Hepatocyte (in vitro differentiated cells): ENCODE measurements at regions not wholly inside any gene's neighbourhood (a gene's known extent, or its start where the extent isn't known, plus 50 kb on each side); places are given as distances from the start of the nearest gene placed in this dataset.

ENCODE experiments used
- DNase-seq: peaks from one replicate; pipeline ENCODE4 v3.0.0-alpha.2; 2016; ENCODE audit warnings: low spot score
- H2AFZ ChIP-seq: fragments of 200-600 bp; sonication (generic); 2 replicates; pipeline ENCODE4 v1.6.0; 2016; ENCODE audit warnings: antibody characterized with exemption, mild to moderate bottlenecking
- H3K27ac ChIP-seq: fragments of 200-600 bp; sonication (generic); 2 replicates; pipeline ENCODE4 v1.5.1; 2016; ENCODE audit warnings: mild to moderate bottlenecking
- H3K27me3 ChIP-seq: fragments of 200-600 bp; sonication (generic); 2 replicates; pipeline ENCODE4 v1.6.1; 2016
- H3K36me3 ChIP-seq: fragments of 200-600 bp; sonication (generic); replicated peaks from 2 replicates; pipeline ENCODE4 v1.5.1; 2016; ENCODE audit warnings: low read depth; ENCODE audit not compliant: insufficient read depth
- H3K4me1 ChIP-seq: fragments of 200-600 bp; sonication (generic); 2 replicates; pipeline ENCODE4 v1.5.1; 2016; ENCODE audit warnings: mild to moderate bottlenecking, moderate library complexity; ENCODE audit not compliant: insufficient read depth
- H3K4me2 ChIP-seq: fragments of 200-600 bp; sonication (generic); 2 replicates; pipeline ENCODE4 v1.6.0; 2016
- H3K4me3 ChIP-seq: fragments of 200-600 bp; sonication (generic); 2 replicates; pipeline ENCODE4 v1.5.1; 2016; ENCODE audit warnings: mild to moderate bottlenecking
- H3K79me2 ChIP-seq: fragments of 200-600 bp; sonication (generic); 2 replicates; pipeline ENCODE4 v1.6.0; 2017; ENCODE audit warnings: mild to moderate bottlenecking
- H3K9me2 ChIP-seq: fragments of 200-600 bp; sonication (generic); replicated peaks from 2 replicates; pipeline ENCODE4 v1.6.0; 2017; ENCODE audit warnings: mild to moderate bottlenecking; ENCODE audit not compliant: insufficient read depth
- H3K9me3 ChIP-seq: fragments of 200-600 bp; sonication (generic); 2 replicates; pipeline ENCODE4 v1.5.1; 2016; ENCODE audit warnings: low read depth, mild to moderate bottlenecking
- H4K20me1 ChIP-seq: fragments of 200-600 bp; sonication (generic); 2 replicates; pipeline ENCODE4 v1.6.0; 2016; ENCODE audit warnings: mild to moderate bottlenecking; ENCODE audit not compliant: insufficient read depth, poor library complexity, severe bottlenecking
- EZH2 ChIP-seq: fragments of 200-600 bp; sonication (generic); IDR thresholded peaks from 2 replicates; pipeline ENCODE4 v1.6.1; 2016; ENCODE audit warnings: antibody characterized with exemption, mild to moderate bottlenecking, borderline replicate concordance
- EZH2phosphoT487 ChIP-seq: fragments of 200-600 bp; sonication (generic); IDR thresholded peaks from one replicate; pipeline ENCODE4 v1.6.1; 2018; ENCODE audit warnings: antibody characterized with exemption, mild to moderate bottlenecking, low read depth, moderate library complexity; ENCODE audit not compliant: unreplicated experiment, severe bottlenecking
- WGBS: methylation state at CpG from one replicate; pipeline ENCODE4 v1.1.6; 2016; ENCODE audit warnings: low lambda C conversion rate; ENCODE audit errors: missing lambda C conversion rate; 5-methylcytosine and 5-hydroxymethylcytosine counted together
- TF ChIP-seq, protein P1 (sequence below): fragments of 200-600 bp; sonication (generic); IDR thresholded peaks from 2 replicates; pipeline ENCODE4 v1.5.1; 2016; ENCODE audit warnings: antibody characterized with exemption, mild to moderate bottlenecking; ENCODE audit not compliant: poor library complexity

DNA sequence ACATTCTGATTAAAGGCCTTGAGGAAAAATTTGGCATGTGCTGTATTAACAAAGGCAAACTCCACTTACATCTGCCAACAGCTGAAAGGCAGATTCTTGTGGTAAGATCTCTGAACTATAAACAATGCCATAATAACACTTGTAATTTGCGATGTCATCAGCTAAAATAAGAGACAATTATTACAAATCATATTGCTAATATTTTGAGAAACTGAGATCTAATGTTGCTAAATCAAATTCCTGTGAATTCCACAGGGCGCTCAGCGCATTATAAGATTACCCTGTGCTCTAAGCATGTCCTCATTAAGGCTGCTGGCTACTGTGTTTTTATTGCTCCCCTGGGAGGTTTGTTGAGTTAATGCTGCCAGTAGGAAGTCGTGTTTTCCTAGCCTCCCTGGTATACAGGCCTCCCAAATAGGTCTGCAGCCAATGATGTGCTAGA, 244.8 kb downstream of the DACT1 start:
- no peak overlapping the region for H3K27ac ChIP-seq
- H4K20me1 ChIP-seq, result no peaks in the 10 kb centered on the region
- H3K9me2 ChIP-seq, result no peaks in the 10 kb centered on the region
- WGBS, result 43% methylated on average over 4 of the region's 4 CpGs
- H3K4me2 ChIP-seq, result no peak overlapping the region
- no peaks in the 10 kb centered on the region for H3K9me3 ChIP-seq
- no peaks in the 10 kb centered on the region for H3K36me3 ChIP-seq
- TF ChIP-seq EZH2, result no peak
- TF ChIP-seq, protein P1, sequence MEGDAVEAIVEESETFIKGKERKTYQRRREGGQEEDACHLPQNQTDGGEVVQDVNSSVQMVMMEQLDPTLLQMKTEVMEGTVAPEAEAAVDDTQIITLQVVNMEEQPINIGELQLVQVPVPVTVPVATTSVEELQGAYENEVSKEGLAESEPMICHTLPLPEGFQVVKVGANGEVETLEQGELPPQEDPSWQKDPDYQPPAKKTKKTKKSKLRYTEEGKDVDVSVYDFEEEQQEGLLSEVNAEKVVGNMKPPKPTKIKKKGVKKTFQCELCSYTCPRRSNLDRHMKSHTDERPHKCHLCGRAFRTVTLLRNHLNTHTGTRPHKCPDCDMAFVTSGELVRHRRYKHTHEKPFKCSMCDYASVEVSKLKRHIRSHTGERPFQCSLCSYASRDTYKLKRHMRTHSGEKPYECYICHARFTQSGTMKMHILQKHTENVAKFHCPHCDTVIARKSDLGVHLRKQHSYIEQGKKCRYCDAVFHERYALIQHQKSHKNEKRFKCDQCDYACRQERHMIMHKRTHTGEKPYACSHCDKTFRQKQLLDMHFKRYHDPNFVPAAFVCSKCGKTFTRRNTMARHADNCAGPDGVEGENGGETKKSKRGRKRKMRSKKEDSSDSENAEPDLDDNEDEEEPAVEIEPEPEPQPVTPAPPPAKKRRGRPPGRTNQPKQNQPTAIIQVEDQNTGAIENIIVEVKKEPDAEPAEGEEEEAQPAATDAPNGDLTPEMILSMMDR, result no peak
- no peak for TF ChIP-seq EZH2phosphoT487
- H3K4me3 ChIP-seq, result no peak overlapping the region
- H3K79me2 ChIP-seq, result no peaks in the 10 kb centered on the region
- no peaks in the 10 kb centered on the region for H3K4me1 ChIP-seq
- no peaks in the 10 kb centered on the region for H3K27me3 ChIP-seq
- peak; percentile 17 for DNase-seq
- H2AFZ ChIP-seq, result no peak overlapping the region

DNA sequence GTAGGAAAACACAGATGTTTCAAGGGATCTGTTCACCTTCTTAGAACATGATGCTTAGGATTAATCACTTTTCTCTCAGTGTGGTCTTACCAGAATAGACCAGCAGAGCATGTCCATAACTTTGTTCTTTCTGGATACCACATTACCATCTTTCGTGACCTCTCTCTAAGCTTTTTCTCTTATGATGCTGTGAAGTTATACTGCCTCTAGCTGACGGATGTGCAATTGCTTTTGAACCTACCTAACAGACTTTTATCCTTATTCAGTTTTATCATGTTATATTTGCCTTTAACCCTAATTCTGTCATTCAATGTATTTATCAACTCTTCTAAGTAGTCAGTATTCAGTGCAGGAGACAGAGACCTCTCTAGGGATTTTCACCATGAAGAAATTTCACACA, 246.7 kb downstream of the DACT1 start:
- H3K9me3 ChIP-seq, result no peaks in the 10 kb centered on the region
- no peaks in the 10 kb centered on the region for H3K27me3 ChIP-seq
- H4K20me1 ChIP-seq, result no peaks in the 10 kb centered on the region
- no peaks in the 10 kb centered on the region for H3K4me1 ChIP-seq
- no peak overlapping the region for H3K4me2 ChIP-seq
- no peaks in the 10 kb centered on the region for H3K36me3 ChIP-seq
- no peak for TF ChIP-seq EZH2phosphoT487
- TF ChIP-seq EZH2, result no peak
- TF ChIP-seq, protein P1, result no peak
- WGBS, result 86% methylated on average over 2 of the region's 2 CpGs
- no peak overlapping the region for H2AFZ ChIP-seq
- no peak overlapping the region for H3K27ac ChIP-seq
- no peak for DNase-seq
- no peak overlapping the region for H3K4me3 ChIP-seq
- H3K79me2 ChIP-seq, result no peaks in the 10 kb centered on the region
- H3K9me2 ChIP-seq, result no peaks in the 10 kb centered on the region

DNA sequence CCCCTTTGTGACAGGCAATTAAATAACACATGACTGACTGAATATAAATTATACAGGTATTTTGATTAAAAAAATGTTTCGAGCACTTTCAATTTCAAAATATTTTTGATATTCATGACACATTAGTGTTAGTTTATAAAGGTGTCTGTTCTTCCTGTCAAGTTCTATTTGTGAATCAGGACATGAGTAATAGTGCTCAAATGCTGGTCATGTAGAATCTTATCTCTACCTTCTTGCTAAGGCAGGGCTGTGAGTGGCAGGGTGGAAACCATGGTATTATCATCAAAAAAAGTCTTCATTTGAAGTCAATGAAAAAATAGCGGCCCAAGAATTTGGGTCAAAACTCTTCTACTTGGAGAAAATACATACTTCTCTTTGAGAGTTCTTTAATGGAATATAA, 250.2 kb downstream of the DACT1 start:
- Histone ChIP-seq H3K4me1 (no peaks in the 10 kb centered on the region), H3K4me2 (no peak overlapping the region), H3K4me3 (no peak overlapping the region), H4K20me1 (no peaks in the 10 kb centered on the region), H3K27ac (no peak overlapping the region), H3K9me3 (no peaks in the 10 kb centered on the region), H2AFZ (no peak overlapping the region), H3K36me3 (no peaks in the 10 kb centered on the region), H3K9me2 (no peaks in the 10 kb centered on the region), H3K79me2 (no peaks in the 10 kb centered on the region), H3K27me3 (no peaks in the 10 kb centered on the region)
- DNase-seq, result no peak
- TF ChIP-seq EZH2phosphoT487, result no peak
- TF ChIP-seq, protein P1, result no peak
- no peak for TF ChIP-seq EZH2
- WGBS, result 90% methylated on average over 2 of the region's 2 CpGs
